H1 (cell line): ENCODE measurements at regions not wholly inside any gene's neighbourhood (a gene's known extent, or its start where the extent isn't known, plus 50 kb on each side); places are given as distances from the start of the nearest gene placed in this dataset.

ENCODE experiments used
- CTCF ChIA-PET: fragments of 300-600 bp; sonication (Branson Sonifier 250); formaldehyde crosslinking; loops from one replicate; lab custom pipeline; 2021; ENCODE audit not compliant: partially characterized antibody; lab: Charles Lee
- POLR2A ChIA-PET: fragments of 300-600 bp; sonication (Branson Sonifier 250); formaldehyde crosslinking; loops from one replicate; lab custom pipeline; 2021; ENCODE audit warnings: inconsistent platforms; ENCODE audit not compliant: partially characterized antibody; lab: Charles Lee
- DNase-seq, 2 experiments: peaks; one replicate each; pipeline versions ENCODE4 v3.0.0 to v3.0.0-alpha.2; 2010 to 2022; ENCODE audit warnings: low spot score in 2 of 2, low read depth in 1 of 2, mixed read lengths in 1 of 2
- FAIRE-seq: peaks from 2 replicates; lab custom pipeline; 2011; peaks lifted over from hg19 to GRCh38; lab: Jason Lieb, UNC
- H2AFZ ChIP-seq: 2 replicates; pipeline ENCODE4 v1.8.1; 2012; ENCODE audit warnings: low read length, inconsistent platforms
- H2AK5ac ChIP-seq: 2 replicates; pipeline ENCODE4 v1.6.1; 2013; ENCODE audit warnings: low read depth, low read length
- H2BK120ac ChIP-seq: replicated peaks from 2 replicates; pipeline ENCODE3; 2013; ENCODE audit warnings: low read depth, low read length, inconsistent platforms
- H2BK12ac ChIP-seq: 2 replicates; pipeline ENCODE4 v1.6.1; 2013; ENCODE audit warnings: low read depth, low read length
- H2BK15ac ChIP-seq: 2 replicates; pipeline ENCODE4 v1.6.1; 2013; ENCODE audit warnings: low read length
- H2BK20ac ChIP-seq: 2 replicates; pipeline ENCODE4 v1.6.1; 2013; ENCODE audit warnings: low read length
- H2BK5ac ChIP-seq: 2 replicates; pipeline ENCODE4 v1.6.1; 2013; ENCODE audit warnings: low read depth, low read length
- H3K14ac ChIP-seq: 2 replicates; pipeline ENCODE4 v1.6.1; 2013; ENCODE audit warnings: inconsistent platforms; ENCODE audit not compliant: insufficient read length
- H3K18ac ChIP-seq: 2 replicates; pipeline ENCODE4 v1.6.1; 2013; ENCODE audit warnings: low read length; ENCODE audit errors: extremely low read depth
- H3K23ac ChIP-seq: 2 replicates; pipeline ENCODE4 v1.6.1; 2013; ENCODE audit warnings: inconsistent platforms; ENCODE audit not compliant: insufficient read length
- H3K23me2 ChIP-seq: 2 replicates; pipeline ENCODE4 v1.6.1; 2013; ENCODE audit warnings: low read depth, low read length
- H3K27ac ChIP-seq: 2 replicates; pipeline ENCODE4 v1.6.1; 2011; ENCODE audit warnings: low read depth, low read length, inconsistent platforms
- H3K27me3 ChIP-seq, 4 experiments: replicated peaks in 1 of 4; 1 replicate in 1 of 4; 2 replicates in 3 of 4; pipeline versions ENCODE4 v1.6.1 to v1.8.1; 2011 to 2013; ENCODE audit warnings: low read length in 3 of 4, mild to moderate bottlenecking in 3 of 4, inconsistent platforms in 2 of 4, mixed read lengths in 2 of 4, moderate library complexity in 1 of 4; ENCODE audit not compliant: control insufficient read depth in 3 of 4, insufficient read depth in 3 of 4; ENCODE audit errors: extremely low read depth in 1 of 4
- H3K36me3 ChIP-seq, 4 experiments: 2 replicates each; pipeline versions ENCODE4 v1.6.1 to v1.8.1; 2011 to 2013; ENCODE audit warnings: mild to moderate bottlenecking in 4 of 4, low read length in 3 of 4, moderate library complexity in 2 of 4, control low read depth in 1 of 4, inconsistent platforms in 1 of 4; ENCODE audit not compliant: insufficient read depth in 4 of 4, control insufficient read depth in 2 of 4
- H3K4ac ChIP-seq: replicated peaks from 2 replicates; pipeline ENCODE3; 2013; ENCODE audit warnings: low read length, low read depth, mixed read lengths, inconsistent platforms; ENCODE audit not compliant: insufficient read length
- H3K4me1 ChIP-seq, 4 experiments: replicated peaks in 1 of 4; 1 replicate in 1 of 4; 2 replicates in 3 of 4; pipeline versions ENCODE4 v1.6.1 to v1.8.1; 2011 to 2013; ENCODE audit warnings: low read length in 3 of 4, inconsistent platforms in 2 of 4, mixed read lengths in 1 of 4; ENCODE audit not compliant: insufficient read depth in 4 of 4, control insufficient read depth in 3 of 4
- H3K4me2 ChIP-seq, 2 experiments: 2 replicates each; pipeline versions ENCODE4 v1.6.1 to v1.8.1; 2011 to 2013; ENCODE audit warnings: low read depth in 2 of 2, low read length in 2 of 2, control low read depth in 1 of 2, inconsistent platforms in 1 of 2, mild to moderate bottlenecking in 1 of 2; ENCODE audit not compliant: insufficient read depth in 1 of 2
- H3K4me3 ChIP-seq, 4 experiments: fragments of 200-600, 300-600 bp in 1 of 4; sonication (generic), shearing (Covaris generic), sonication (Bioruptor Twin) in 1 of 4; 2 replicates each; pipeline versions ENCODE4 v1.5.1 to v1.8.1; 2011 to 2016; ENCODE audit warnings: low read length in 4 of 4, low read depth in 3 of 4, control low read depth in 2 of 4, inconsistent platforms in 2 of 4, mild to moderate bottlenecking in 2 of 4, mixed read lengths in 1 of 4, moderate library complexity in 1 of 4; ENCODE audit not compliant: insufficient read depth in 2 of 4; ENCODE audit errors: extremely low read depth in 1 of 4
- H3K56ac ChIP-seq: replicated peaks from 2 replicates; pipeline ENCODE3; 2013; ENCODE audit warnings: low read depth, mild to moderate bottlenecking, mixed read lengths, low read length, inconsistent platforms; ENCODE audit not compliant: insufficient read length
- H3K79me1 ChIP-seq: 2 replicates; pipeline ENCODE4 v1.6.1; 2013; ENCODE audit warnings: low read depth, low read length, control low read depth
- H3K79me2 ChIP-seq, 2 experiments: 2 replicates each; pipeline versions ENCODE4 v1.6.1 to v1.8.1; 2012 to 2013; ENCODE audit warnings: low read length in 2 of 2, mild to moderate bottlenecking in 2 of 2, inconsistent platforms in 1 of 2; ENCODE audit not compliant: insufficient read depth in 2 of 2, control insufficient read depth in 1 of 2
- H3K9ac ChIP-seq, 4 experiments: replicated peaks in 1 of 4; 1 replicate in 1 of 4; 2 replicates in 3 of 4; pipeline versions ENCODE4 v1.6.1 to v1.8.1; 2011 to 2013; ENCODE audit warnings: low read depth in 3 of 4, low read length in 3 of 4, control low read depth in 2 of 4, mild to moderate bottlenecking in 2 of 4, moderate library complexity in 2 of 4, inconsistent platforms in 1 of 4; ENCODE audit errors: extremely low read depth in 1 of 4
- H3K9me3 ChIP-seq, 2 experiments: 2 replicates each; pipeline versions ENCODE4 v1.6.1 to v1.8.1; 2012 to 2013; ENCODE audit warnings: mild to moderate bottlenecking in 2 of 2, moderate library complexity in 2 of 2, control low read depth in 1 of 2, inconsistent platforms in 1 of 2, low read depth in 1 of 2, low read length in 1 of 2, mixed read lengths in 1 of 2; ENCODE audit not compliant: insufficient read depth in 2 of 2
- H4K20me1 ChIP-seq, 2 experiments: replicated peaks in 1 of 2; 2 replicates each; pipeline versions ENCODE3 to v1.8.1; 2011 to 2013; ENCODE audit warnings: inconsistent platforms in 2 of 2, low read length in 2 of 2, mild to moderate bottlenecking in 1 of 2; ENCODE audit not compliant: insufficient read depth in 2 of 2, control insufficient read depth in 1 of 2
- H4K5ac ChIP-seq: 2 replicates; pipeline ENCODE4 v1.6.1; 2013; ENCODE audit warnings: low read length, low read depth, mixed read lengths, inconsistent platforms; ENCODE audit not compliant: insufficient read length
- H4K8ac ChIP-seq: 2 replicates; pipeline ENCODE4 v1.8.0; 2013; ENCODE audit warnings: mild to moderate bottlenecking, moderate library complexity, low read length, inconsistent platforms; ENCODE audit not compliant: insufficient read depth; ENCODE audit errors: extremely low read depth
- H4K91ac ChIP-seq: replicated peaks from 2 replicates; pipeline ENCODE3; 2013; ENCODE audit warnings: low read length, mixed read lengths, inconsistent platforms; ENCODE audit not compliant: insufficient read length
- CHD1 ChIP-seq: IDR thresholded peaks from 2 replicates; pipeline ENCODE4 v1.6.1; 2012; ENCODE audit warnings: low read depth, low read length, improper control_type of control experiment
- EGR1 ChIP-seq: IDR thresholded peaks from 2 replicates; pipeline ENCODE4 v1.6.1; 2011; ENCODE audit warnings: low read depth, low read length, borderline replicate concordance
- EZH2 ChIP-seq: fragments of 200-600 bp; sonication (generic); IDR thresholded peaks from 2 replicates; pipeline ENCODE4 v1.7.1; 2012; ENCODE audit warnings: low read depth, mild to moderate bottlenecking, moderate library complexity, low read length, inconsistent platforms; ENCODE audit not compliant: severe bottlenecking
- GABPA ChIP-seq: IDR thresholded peaks from 2 replicates; pipeline ENCODE4 v1.6.1; 2011; ENCODE audit warnings: mild to moderate bottlenecking, low read length, moderate library complexity, borderline replicate concordance; ENCODE audit not compliant: insufficient read depth
- JUN ChIP-seq: IDR thresholded peaks from 2 replicates; pipeline ENCODE4 v1.6.1; 2011; ENCODE audit warnings: low read depth, mild to moderate bottlenecking, improper control_type of control experiment, low read length
- JUND ChIP-seq: IDR thresholded peaks from 2 replicates; pipeline ENCODE4 v1.6.1; 2011; ENCODE audit warnings: mild to moderate bottlenecking, improper control_type of control experiment, low read length
- POLR2AphosphoS5 ChIP-seq: IDR thresholded peaks from 2 replicates; pipeline ENCODE4 v1.6.1; 2011; ENCODE audit warnings: low read depth, low read length
- RBBP5 ChIP-seq: IDR thresholded peaks from 2 replicates; pipeline ENCODE4 v1.7.1; 2012; ENCODE audit warnings: low read depth, mild to moderate bottlenecking, inconsistent platforms, low read length, moderate library complexity, borderline replicate concordance
- SAP30 ChIP-seq: fragments of 300-600 bp; sonication (generic); IDR thresholded peaks from 2 replicates; pipeline ENCODE4 v1.7.1; 2012; ENCODE audit warnings: low read length, moderate library complexity, mild to moderate bottlenecking, inconsistent platforms; ENCODE audit not compliant: insufficient read depth, insufficient replicate concordance
- SIN3A ChIP-seq, 2 experiments: IDR thresholded peaks in 1 of 2; conservative IDR thresholded peaks in 1 of 2; 2 replicates each; pipeline ENCODE4 v1.6.1; 2011 to 2012; ENCODE audit warnings: low read length in 2 of 2, improper control_type of control experiment in 1 of 2, low read depth in 1 of 2, mild to moderate bottlenecking in 1 of 2
- SIX5 ChIP-seq: IDR thresholded peaks from 2 replicates; pipeline ENCODE4 v1.6.1; 2011; ENCODE audit warnings: mild to moderate bottlenecking, low read depth, low read length
- SP4 ChIP-seq: IDR thresholded peaks from 2 replicates; pipeline ENCODE4 v1.6.1; 2012; ENCODE audit warnings: low read length, inconsistent platforms
- TAF7 ChIP-seq: optimal IDR thresholded peaks from 2 replicates; pipeline ENCODE3; 2011; ENCODE audit warnings: low read depth, mild to moderate bottlenecking, inconsistent platforms, low read length, moderate library complexity, borderline replicate concordance
- WGBS, 2 experiments: shearing (Covaris generic) in 1 of 2; methylation state at CpG; one replicate each; pipeline versions ENCODE4 v1.1.6 to v1.1.7; 2013 to 2015; ENCODE audit warnings: low lambda C conversion rate in 2 of 2, mixed read lengths in 2 of 2, inconsistent platforms in 1 of 2, low coverage in 1 of 2, missing lambda C conversion rate in 1 of 2; ENCODE audit not compliant: insufficient replicate concordance in 2 of 2, insufficient coverage in 1 of 2, insufficient read length in 1 of 2; ENCODE audit errors: extremely low coverage in 1 of 2, missing lambda C conversion rate in 1 of 2; 5-methylcytosine and 5-hydroxymethylcytosine counted together
- TF ChIP-seq, protein P1 (sequence below): IDR thresholded peaks from 2 replicates; pipeline ENCODE4 v1.6.1; 2012; ENCODE audit warnings: inconsistent platforms
- TF ChIP-seq, protein P2 (sequence below): IDR thresholded peaks from 2 replicates; pipeline ENCODE4 v1.6.1; 2012; ENCODE audit warnings: inconsistent platforms

DNA sequence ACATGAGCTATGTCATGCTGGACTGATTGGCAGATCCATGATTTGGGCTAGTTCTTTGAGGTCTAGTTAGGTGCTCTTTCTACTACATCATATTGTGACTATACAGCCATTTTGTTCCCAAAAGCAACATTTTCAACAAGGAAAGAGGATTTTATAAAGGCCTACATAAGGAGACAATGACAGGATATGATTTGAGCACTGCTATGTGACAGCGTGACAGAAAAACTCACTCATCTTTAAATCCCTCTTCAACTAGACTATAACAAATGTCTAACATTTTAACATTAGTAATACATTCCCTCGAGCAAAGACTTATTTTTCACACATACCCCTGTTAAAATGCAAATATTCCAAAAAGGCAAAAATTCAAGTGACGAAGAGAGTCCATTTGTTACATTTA is 209.6 kb upstream of the CHST9 start:
- Histone ChIP-seq H3K4ac (no peak overlapping the region), H2AFZ (no peak overlapping the region), H4K8ac (no peak overlapping the region), H3K23me2 (no peaks in the 10 kb centered on the region), H3K9ac (no peak overlapping the region), H3K79me2 (no peaks in the 10 kb centered on the region), H3K4me2 (no peak overlapping the region), H3K14ac (no peak overlapping the region), H3K4me1 (no peaks in the 10 kb centered on the region), H3K23ac (no peak overlapping the region), H3K18ac (no peak overlapping the region), H4K91ac (no peak overlapping the region), H2BK12ac (no peak overlapping the region), H3K79me1 (no peaks in the 10 kb centered on the region), H3K36me3 (no peaks in the 10 kb centered on the region), H2BK120ac (no peak overlapping the region), H2BK15ac (no peak overlapping the region), H3K4me3 (no peak overlapping the region), H4K20me1 (no peaks in the 10 kb centered on the region), H4K5ac (no peak overlapping the region), H2BK5ac (no peak overlapping the region), H3K27ac (no peak overlapping the region), H3K56ac (no peak overlapping the region), H3K27me3 (no peaks in the 10 kb centered on the region), H2BK20ac (no peak overlapping the region), H2AK5ac (no peak overlapping the region), H3K9me3 (no peaks in the 10 kb centered on the region)
- POLR2A ChIA-PET = no interaction called here
- FAIRE-seq (no peak), DNase-seq (no peak)
- WGBS, 2 experiments = 93% methylated on average over 3 of the region's 3 CpGs; no CpG with 5 or more reads in 1 of the 2 experiments
- CTCF ChIA-PET = no interaction called here
- TF ChIP-seq SIX5 = no peak
- TF ChIP-seq POLR2AphosphoS5 = no peak
- TF ChIP-seq EGR1 = no peak
- no peak for TF ChIP-seq JUND
- no peak for TF ChIP-seq TAF7
- no peak for TF ChIP-seq GABPA
- TF ChIP-seq CHD1 = no peak
- no peak for TF ChIP-seq EZH2
- TF ChIP-seq RBBP5 = no peak
- TF ChIP-seq, protein P1, sequence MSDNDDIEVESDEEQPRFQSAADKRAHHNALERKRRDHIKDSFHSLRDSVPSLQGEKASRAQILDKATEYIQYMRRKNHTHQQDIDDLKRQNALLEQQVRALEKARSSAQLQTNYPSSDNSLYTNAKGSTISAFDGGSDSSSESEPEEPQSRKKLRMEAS = no peak
- TF ChIP-seq SP4 = no peak
- TF ChIP-seq JUN = no peak
- no peak for TF ChIP-seq SIN3A (conservative IDR thresholded peaks at IDR 0.05 in 1 of 2, IDR thresholded peaks at IDR 0.05 in 1 of 2; ENCODE audit: low read depth in 1 of 2, low read length in 2 of 2)
- no peak for TF ChIP-seq SAP30
- TF ChIP-seq, protein P2, sequence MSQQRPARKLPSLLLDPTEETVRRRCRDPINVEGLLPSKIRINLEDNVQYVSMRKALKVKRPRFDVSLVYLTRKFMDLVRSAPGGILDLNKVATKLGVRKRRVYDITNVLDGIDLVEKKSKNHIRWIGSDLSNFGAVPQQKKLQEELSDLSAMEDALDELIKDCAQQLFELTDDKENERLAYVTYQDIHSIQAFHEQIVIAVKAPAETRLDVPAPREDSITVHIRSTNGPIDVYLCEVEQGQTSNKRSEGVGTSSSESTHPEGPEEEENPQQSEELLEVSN = no peak
